Esophagus squamous epithelium (tissue), 4 donors: ENCODE measurements at regions not wholly inside any gene's neighbourhood (a gene's known extent, or its start where the extent isn't known, plus 50 kb on each side); places are given as distances from the start of the nearest gene placed in this dataset.

Experiments
- CTCF ChIP-seq, 6 experiments: fragments of 450-650 bp in 4 of 6; fragments of 200-600 bp in 2 of 6; sonication (generic) in 2 of 6; IDR thresholded peaks; one replicate each; pipeline ENCODE4 v1.5.1; 2016 to 2019; ENCODE audit warnings: antibody characterized with exemption in 6 of 6, mild to moderate bottlenecking in 4 of 6, moderate library complexity in 4 of 6
- POLR2A ChIP-seq, 4 donors: fragments of 450-650 bp; IDR thresholded peaks; one replicate each; pipeline ENCODE4 v1.6.1; 2017; ENCODE audit warnings: antibody characterized with exemption in 4 of 4, mild to moderate bottlenecking in 4 of 4, moderate library complexity in 3 of 4

GRCh38 chr5:165538065-165538464 lies 2032.6 kb downstream of the MAT2B start:
- no peak for TF ChIP-seq CTCF (IDR thresholded peaks at IDR 0.05)
- no peak for TF ChIP-seq POLR2A (IDR thresholded peaks at IDR 0.05)
